Fibroblast of upper back skin (primary cell): ENCODE measurements at regions not wholly inside any gene's neighbourhood (a gene's known extent, or its start where the extent isn't known, plus 50 kb on each side); places are given as distances from the start of the nearest gene placed in this dataset.
"Not testable (repeated sequence)": the region's sequence is repeated elsewhere in the genome, so short reads cannot be mapped to it uniquely, and the experiment has no call there.

Experiments used
- DNase-seq: peaks from one replicate; pipeline ENCODE4 v3.0.0-alpha.2; 2013

- no peak for DNase-seq
Observed at GRCh38 chr13:50131920-50132903, 117.0 kb downstream of the KCNRG start.

- no peak for DNase-seq
Observed at GRCh38 chr13:50132904-50133357, 117.7 kb downstream of the KCNRG start.

- DNase-seq, result no peak
Observed at GRCh38 chr13:50133358-50133953, 118.2 kb downstream of the KCNRG start.

- DNase-seq, result no peak
Observed at GRCh38 chr13:50136226-50136625, 121.0 kb downstream of the KCNRG start.

- DNase-seq, result no peak
Observed at GRCh38 chr13:50136678-50137077, 121.4 kb downstream of the KCNRG start.

- not testable (repeated sequence) for DNase-seq
Observed at GRCh38 chr13:50139435-50139934, 124.2 kb downstream of the KCNRG start.

- no peak for DNase-seq
Observed at GRCh38 chr13:50140153-50140552, 124.9 kb downstream of the KCNRG start.

GRCh38 chr13:50140581-50141374 is 125.5 kb downstream of the KCNRG start:
- no peak for DNase-seq

- no peak for DNase-seq
Observed at GRCh38 chr13:50141375-50141975, 126.2 kb downstream of the KCNRG start.

- no peak for DNase-seq
Observed at GRCh38 chr13:50144246-50145160, 129.3 kb downstream of the KCNRG start.

GRCh38 chr13:50149214-50149613 is 134.0 kb downstream of the KCNRG start:
- no peak for DNase-seq

GRCh38 chr13:50149932-50150331 is 134.7 kb downstream of the KCNRG start:
- DNase-seq, result no peak

- DNase-seq, result no peak
Observed at GRCh38 chr13:50152224-50152623, 137.0 kb downstream of the KCNRG start.

- no peak for DNase-seq
Observed at GRCh38 chr13:50152655-50153309, 137.5 kb downstream of the KCNRG start.

GRCh38 chr13:50153401-50153800 is 138.2 kb downstream of the KCNRG start:
- DNase-seq, result no peak

- no peak for DNase-seq
Observed at GRCh38 chr13:50153876-50154275, 138.6 kb downstream of the KCNRG start.

- DNase-seq, result no peak
Observed at GRCh38 chr13:50154697-50155096, 139.5 kb downstream of the KCNRG start.

GRCh38 chr13:50156140-50156539 is 140.9 kb downstream of the KCNRG start:
- DNase-seq, result peak; percentile 71

GRCh38 chr13:50156561-50157127 is 141.4 kb downstream of the KCNRG start:
- DNase-seq, result no peak

- DNase-seq, result no peak
Observed at GRCh38 chr13:50158385-50159165, 143.3 kb downstream of the KCNRG start.
